B cell (primary cell): ENCODE measurements at regions not wholly inside any gene's neighbourhood (a gene's known extent, or its start where the extent isn't known, plus 50 kb on each side); places are given as distances from the start of the nearest gene placed in this dataset.

Source experiments
- ATAC-seq: fragments of 200-7000 bp; cut with Tn5 transposase; one replicate; pipeline ENCODE4 v1.10.0; 2021; ENCODE audit warnings: low read depth, mild to moderate bottlenecking, moderate number of reproducible peaks, moderate library complexity
- CTCF ChIA-PET: fragments of 350-600 bp; sonication (Branson Sonifier 250); formaldehyde crosslinking; loops from one replicate; lab custom pipeline; 2021; ENCODE audit warnings: antibody characterized with exemption, inconsistent platforms; lab: Charles Lee
- POLR2A ChIA-PET: fragments of 350-600 bp; sonication (Branson Sonifier 250); formaldehyde crosslinking; loops from one replicate; lab custom pipeline; 2021; ENCODE audit warnings: antibody characterized with exemption; lab: Charles Lee
- DNase-seq: peaks from one replicate; pipeline ENCODE4 v3.0.0; 2013
- H2AFZ ChIP-seq: 2 replicates; pipeline ENCODE4 v1.6.1; 2012; ENCODE audit warnings: mild to moderate bottlenecking, low read depth, low read length; ENCODE audit not compliant: insufficient read depth, poor library complexity, severe bottlenecking
- H3K27ac ChIP-seq, 2 donors: 1 replicate in 1 of 2; 2 replicates in 1 of 2; pipeline ENCODE4 v1.5.1; 2012 to 2013; ENCODE audit warnings: low read length in 2 of 2, mild to moderate bottlenecking in 2 of 2, moderate library complexity in 1 of 2
- H3K27me3 ChIP-seq, 4 experiments: fragments of 200-600 bp in 1 of 4; sonication (generic) in 1 of 4; replicated peaks in 1 of 4; 1 replicate in 2 of 4; 2 replicates in 2 of 4; pipeline versions ENCODE4 v1.6.1 to v1.7.0; 2013 to 2016; ENCODE audit warnings: low read length in 3 of 4, mild to moderate bottlenecking in 2 of 4, mixed read lengths in 1 of 4, moderate library complexity in 1 of 4; ENCODE audit not compliant: insufficient read depth in 4 of 4, control insufficient read depth in 3 of 4; ENCODE audit errors: control extremely low read depth in 1 of 4
- H3K36me3 ChIP-seq, 2 experiments: replicated peaks in 1 of 2; 1 replicate in 1 of 2; 2 replicates in 1 of 2; pipeline versions ENCODE4 v1.6.1 to v1.7.1; 2013; ENCODE audit warnings: low read length in 1 of 2; ENCODE audit not compliant: insufficient read depth in 2 of 2, control insufficient read depth in 1 of 2; ENCODE audit errors: control extremely low read depth in 1 of 2, extremely low read depth in 1 of 2
- H3K4me1 ChIP-seq, 2 donors: fragments of 200-600 bp in 1 of 2; sonication (generic) in 1 of 2; 1 replicate in 1 of 2; 2 replicates in 1 of 2; pipeline versions ENCODE4 v1.5.1 to v1.6.1; 2013 to 2017; ENCODE audit warnings: low read length in 2 of 2; ENCODE audit not compliant: control insufficient read depth in 2 of 2, insufficient read depth in 2 of 2
- H3K4me2 ChIP-seq: replicated peaks from 2 replicates; pipeline ENCODE3; 2012; ENCODE audit warnings: mild to moderate bottlenecking, low read depth, low read length; ENCODE audit not compliant: poor library complexity, severe bottlenecking
- H3K4me3 ChIP-seq, 5 experiments: fragments of 200-600 bp in 1 of 5; sonication (generic) in 1 of 5; 1 replicate in 3 of 5; 2 replicates in 2 of 5; pipeline versions ENCODE4 v1.5.1 to v1.7.0; 2011 to 2016; ENCODE audit warnings: low read length in 4 of 5, mild to moderate bottlenecking in 4 of 5, low read depth in 2 of 5, control low read depth in 1 of 5, moderate library complexity in 1 of 5; ENCODE audit not compliant: insufficient read depth in 1 of 5; ENCODE audit errors: control extremely low read depth in 1 of 5, extremely low read depth in 1 of 5
- H3K79me2 ChIP-seq: fragments of 200-600 bp; sonication (generic); one replicate; pipeline ENCODE4 v1.6.0; 2016; ENCODE audit warnings: low read length; ENCODE audit not compliant: control insufficient read depth, insufficient read depth
- H3K9ac ChIP-seq: fragments of 200-600 bp; sonication (generic); 2 replicates; pipeline ENCODE4 v1.6.1; 2017; ENCODE audit warnings: mild to moderate bottlenecking, low read length, moderate library complexity
- H3K9me3 ChIP-seq, 3 donors: one replicate each; pipeline versions ENCODE4 v1.6.1 to v1.7.1; 2013; ENCODE audit warnings: low read length in 2 of 3; ENCODE audit not compliant: control insufficient read depth in 2 of 3, insufficient read depth in 1 of 3; ENCODE audit errors: control extremely low read depth in 1 of 3
- H4K20me1 ChIP-seq: 2 replicates; pipeline ENCODE4 v1.6.0; 2012; ENCODE audit warnings: mild to moderate bottlenecking, low read length; ENCODE audit not compliant: insufficient read depth, control insufficient read depth, poor library complexity, severe bottlenecking
- H3K27ac Mint-ChIP-seq: one replicate; pipeline ENCODE4 v1.8.0; 2021; ENCODE audit warnings: mixed read lengths
- H3K27me3 Mint-ChIP-seq: one replicate; pipeline ENCODE4 v1.8.0; 2021; ENCODE audit warnings: mixed read lengths
- H3K4me1 Mint-ChIP-seq: one replicate; pipeline ENCODE4 v1.8.0; 2021; ENCODE audit warnings: mixed read lengths
- H3K4me3 Mint-ChIP-seq: one replicate; pipeline ENCODE4 v1.8.0; 2021; ENCODE audit warnings: mixed read lengths
- H3K9me3 Mint-ChIP-seq: one replicate; pipeline ENCODE4 v1.8.0; 2022; ENCODE audit warnings: mixed read lengths; ENCODE audit not compliant: insufficient read depth
- CTCF ChIP-seq: fragments of 200-600 bp; IDR thresholded peaks from one replicate; pipeline ENCODE4 v1.8.0; 2022; ENCODE audit warnings: antibody characterized with exemption, mild to moderate bottlenecking
- EZH2 ChIP-seq: IDR thresholded peaks from 2 replicates; pipeline ENCODE4 v1.6.1; 2012; ENCODE audit warnings: borderline replicate concordance, low read depth, mild to moderate bottlenecking, moderate library complexity, low read length; ENCODE audit not compliant: insufficient read depth, poor library complexity, severe bottlenecking
- WGBS: methylation state at CpG from one replicate; pipeline ENCODE4 v1.1.5; 2013; ENCODE audit warnings: missing lambda C conversion rate; ENCODE audit not compliant: insufficient coverage; 5-methylcytosine and 5-hydroxymethylcytosine counted together
- intact Hi-C: fragments of 100-400 bp; cut with micrococcal nuclease; formaldehyde crosslinking; loops from one replicate; pipeline ENCODE4 v1.10.0; 2022

DNA sequence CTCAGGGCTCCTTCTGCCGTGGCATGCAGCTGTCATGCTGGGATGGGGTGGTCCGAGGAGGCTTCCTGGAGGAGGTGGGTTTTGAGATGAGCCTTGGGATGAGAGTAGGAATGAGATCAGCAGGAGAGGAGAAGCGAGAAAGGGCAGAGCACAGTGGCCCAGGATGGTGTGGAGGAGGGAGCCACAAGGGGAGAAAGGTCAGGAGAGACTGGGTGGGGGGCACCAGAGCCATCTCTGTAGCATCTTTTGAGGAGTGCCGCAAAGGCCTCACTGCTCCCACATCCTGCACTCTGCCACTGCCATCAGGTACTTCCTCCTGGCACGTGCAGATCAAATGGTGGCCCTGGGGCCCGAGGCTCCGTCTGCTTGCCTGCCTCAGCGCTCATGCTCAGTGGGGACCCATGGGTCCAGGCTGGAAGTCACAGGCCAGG is 150.2 kb downstream of the MACROH2A1 start:
- H3K27ac Mint-ChIP-seq = no peak overlapping the region
- H3K27me3 Mint-ChIP-seq = peaks cover 8% of the 10 kb centered on the region

More for the DNA sequence above, 150.2 kb downstream of the MACROH2A1 start:
- Mint-ChIP-seq H3K4me1 (no peaks in the 10 kb centered on the region), H3K9me3 (no peaks in the 10 kb centered on the region), H3K4me3 (no peak overlapping the region)
- Histone ChIP-seq H3K27ac (no peak overlapping the region), H3K36me3 (no peaks in the 10 kb centered on the region), H3K4me2 (no peak overlapping the region), H3K9ac (no peak overlapping the region), H3K4me1 (no peaks in the 10 kb centered on the region), H3K9me3 (no peaks in the 10 kb centered on the region), H3K4me3 (no peak overlapping the region), H3K27me3 (no peaks in the 10 kb centered on the region), H4K20me1 (no peaks in the 10 kb centered on the region), H3K79me2 (no peaks in the 10 kb centered on the region), H2AFZ (no peak overlapping the region)
- no peak for TF ChIP-seq EZH2
- TF ChIP-seq CTCF = no peak
- CTCF ChIA-PET = no interaction called here
- intact Hi-C loops = no loop called here
- POLR2A ChIA-PET = no interaction called here
- 67% methylated on average over 8 of the region's 8 CpGs for WGBS
- DNase-seq (no peak), ATAC-seq (no peak)
